Endothelial cell of umbilical vein (primary cell): ENCODE measurements at regions not wholly inside any gene's neighbourhood (a gene's known extent, or its start where the extent isn't known, plus 50 kb on each side); places are given as distances from the start of the nearest gene placed in this dataset.

Experiments used
- BruUV-seq: library from RNA; stranded (reverse); fragments of 400-500 nt; replicated peaks from 2 replicates; lab custom pipeline; 2021; lab: Mats Ljungman, UMichigan
- CTCF ChIA-PET: fragments of 300-600, 350-600 bp; sonication (Branson Sonifier 250); formaldehyde crosslinking; loops from one replicate; lab custom pipeline; 2021; ENCODE audit warnings: antibody characterized with exemption, inconsistent platforms; lab: Charles Lee
- POLR2A ChIA-PET: fragments of 300-600, 350-600 bp; sonication (Branson Sonifier 250); formaldehyde crosslinking; loops from one replicate; lab custom pipeline; 2021; ENCODE audit warnings: antibody characterized with exemption, inconsistent platforms; lab: Charles Lee
- DNase-seq: peaks from one replicate; pipeline ENCODE4 v3.0.0-alpha.2; 2011; ENCODE audit warnings: low read depth, low spot score
- FAIRE-seq: peaks from 2 replicates; lab custom pipeline; 2011; peaks lifted over from hg19 to GRCh38; lab: Jason Lieb, UNC
- H2AFZ ChIP-seq: 2 replicates; pipeline ENCODE4 v1.6.0; 2012; ENCODE audit warnings: low read depth, low read length, control low read depth, inconsistent platforms
- H3K27ac ChIP-seq: 2 replicates; pipeline ENCODE4 v1.5.1; 2011; ENCODE audit warnings: low read depth, mild to moderate bottlenecking, control low read depth, low read length, moderate library complexity; ENCODE audit not compliant: insufficient read depth
- H3K27me3 ChIP-seq, 2 experiments: 2 replicates each; pipeline versions ENCODE4 v1.6.0 to v1.6.1; 2011; ENCODE audit warnings: low read length in 2 of 2, mixed read lengths in 1 of 2; ENCODE audit not compliant: control insufficient read depth in 2 of 2, insufficient read depth in 2 of 2
- H3K36me3 ChIP-seq, 2 experiments: 2 replicates in 1 of 2; 3 replicates in 1 of 2; pipeline ENCODE4 v1.5.1; 2011; ENCODE audit warnings: low read length in 2 of 2, mild to moderate bottlenecking in 1 of 2, moderate library complexity in 1 of 2; ENCODE audit not compliant: control insufficient read depth in 2 of 2, insufficient read depth in 2 of 2; ENCODE audit errors: extremely low read depth in 1 of 2
- H3K4me1 ChIP-seq: 3 replicates; pipeline ENCODE4 v1.5.1; 2011; ENCODE audit warnings: mild to moderate bottlenecking, low read length; ENCODE audit not compliant: control insufficient read depth, insufficient read depth; ENCODE audit errors: extremely low read depth
- H3K4me2 ChIP-seq: 2 replicates; pipeline ENCODE4 v1.6.1; 2011; ENCODE audit warnings: low read length, control low read depth, mixed read lengths; ENCODE audit not compliant: insufficient read depth
- H3K4me3 ChIP-seq, 3 experiments: fragments of 200-600 bp in 1 of 3; sonication (generic), shearing (Covaris generic) in 1 of 3; replicated peaks in 1 of 3; 2 replicates each; pipeline ENCODE4 v1.5.1; 2011 to 2016; ENCODE audit warnings: control low read depth in 3 of 3, low read length in 3 of 3, mild to moderate bottlenecking in 2 of 3, inconsistent platforms in 1 of 3, low read depth in 1 of 3, moderate library complexity in 1 of 3; ENCODE audit not compliant: insufficient read depth in 1 of 3
- H3K79me2 ChIP-seq: 2 replicates; pipeline ENCODE4 v1.6.0; 2012; ENCODE audit warnings: low read length, inconsistent platforms; ENCODE audit not compliant: control insufficient read depth, insufficient read depth
- H3K9ac ChIP-seq: replicated peaks from 2 replicates; pipeline ENCODE3; 2011; ENCODE audit warnings: low read length, control low read depth; ENCODE audit not compliant: insufficient read depth; ENCODE audit errors: extremely low read depth
- H3K9me1 ChIP-seq: replicated peaks from 3 replicates; pipeline ENCODE4 v1.6.0; 2011; ENCODE audit warnings: mild to moderate bottlenecking, low read length; ENCODE audit not compliant: control insufficient read depth, insufficient read depth; ENCODE audit errors: extremely low read depth
- H3K9me3 ChIP-seq: replicated peaks from 2 replicates; pipeline ENCODE4 v1.5.1; 2012; ENCODE audit warnings: low read length, inconsistent platforms; ENCODE audit not compliant: control insufficient read depth, insufficient read depth
- H4K20me1 ChIP-seq: replicated peaks from 2 replicates; pipeline ENCODE3; 2011; ENCODE audit warnings: mild to moderate bottlenecking, low read length; ENCODE audit not compliant: control insufficient read depth, insufficient read depth; ENCODE audit errors: extremely low read depth
- FOS ChIP-seq: IDR thresholded peaks from 2 replicates; pipeline ENCODE4 v1.6.1; 2011; ENCODE audit warnings: mild to moderate bottlenecking, low read length, moderate library complexity, borderline replicate concordance; ENCODE audit not compliant: insufficient read depth
- GATA2 ChIP-seq: IDR thresholded peaks from 2 replicates; pipeline ENCODE4 v1.7.0; 2011; ENCODE audit warnings: low read depth, mild to moderate bottlenecking, moderate library complexity, mixed read lengths, low read length; ENCODE audit not compliant: insufficient read length, insufficient read depth
- JUN ChIP-seq: IDR thresholded peaks from 2 replicates; pipeline ENCODE4 v1.6.1; 2011; ENCODE audit warnings: borderline replicate concordance, low read depth; ENCODE audit not compliant: insufficient read length, insufficient read depth
- MYC ChIP-seq: IDR thresholded peaks from one replicate; pipeline ENCODE4 v1.6.1; 2011; ENCODE audit warnings: mild to moderate bottlenecking, low read depth, low read length
- POLR2A ChIP-seq: IDR thresholded peaks from 2 replicates; pipeline ENCODE4 v1.6.1; 2012; ENCODE audit warnings: low read depth, mild to moderate bottlenecking, control low read depth, low read length
- POLR2AphosphoS5 ChIP-seq: IDR thresholded peaks from 2 replicates; pipeline ENCODE4 v1.6.1; 2012; ENCODE audit warnings: low read depth, mild to moderate bottlenecking, control low read depth, low read length, moderate library complexity; ENCODE audit not compliant: insufficient read depth
- dilution Hi-C: fragments of 300-500 bp; cut with MboI; formaldehyde crosslinking; loops from one replicate; pipeline ENCODE4 v1.15.0; 2019; ENCODE audit warnings: low sequenced_read_pairs; ENCODE audit not compliant: extremely low pct_ligation_motif_present
- intact Hi-C: fragments of 100-400 bp; cut with micrococcal nuclease; formaldehyde crosslinking; loops from one replicate; pipeline ENCODE4 v1.10.0; 2022
- TF ChIP-seq, protein P1 (sequence below), 2 donors: IDR thresholded peaks; 1 replicate in 1 of 2; 2 replicates in 1 of 2; pipeline ENCODE4 v1.5.1; 2011; ENCODE audit warnings: low read length in 2 of 2, mild to moderate bottlenecking in 2 of 2, moderate library complexity in 2 of 2, control low read depth in 1 of 2, inconsistent platforms in 1 of 2, low read depth in 1 of 2; ENCODE audit not compliant: insufficient read depth in 1 of 2; ENCODE audit errors: extremely low read depth in 1 of 2
- TF ChIP-seq, protein P2 (sequence below): IDR thresholded peaks from 2 replicates; pipeline ENCODE4 v1.6.1; 2011; ENCODE audit not compliant: insufficient read depth, insufficient read length

DNA sequence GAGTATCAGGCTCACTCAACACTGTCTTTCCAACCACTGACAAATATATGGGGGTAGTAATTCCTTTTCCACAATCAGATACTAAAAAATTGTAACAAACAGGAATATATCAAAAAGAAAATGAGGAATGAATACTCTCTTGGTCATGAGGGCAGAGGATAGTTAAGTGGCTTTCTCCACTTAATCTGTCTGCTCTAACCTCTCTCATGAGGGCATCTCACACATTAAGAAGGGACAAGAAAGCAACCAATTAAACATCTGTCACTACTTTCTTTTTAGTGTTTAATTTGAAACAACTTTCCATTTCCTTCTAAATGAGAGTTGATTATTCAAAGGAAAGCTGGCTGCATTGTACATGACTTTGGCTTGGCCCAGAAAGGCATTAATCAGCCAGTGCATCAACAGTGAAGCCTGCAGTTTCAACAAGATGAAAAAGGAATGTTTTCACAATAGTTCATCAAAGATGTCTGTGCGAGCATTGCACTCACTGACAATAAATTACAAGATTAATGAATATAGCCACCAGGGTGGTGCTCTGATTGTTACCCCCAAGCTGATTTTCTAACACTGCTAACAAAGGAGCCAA, 142.0 kb downstream of the SEC23A start:
- dilution Hi-C loops (no loop called here), intact Hi-C loops (no loop called here)
- CTCF ChIA-PET: no interaction called here
- no peak for TF ChIP-seq JUN
- TF ChIP-seq FOS: no peak
- TF ChIP-seq, protein P1, sequence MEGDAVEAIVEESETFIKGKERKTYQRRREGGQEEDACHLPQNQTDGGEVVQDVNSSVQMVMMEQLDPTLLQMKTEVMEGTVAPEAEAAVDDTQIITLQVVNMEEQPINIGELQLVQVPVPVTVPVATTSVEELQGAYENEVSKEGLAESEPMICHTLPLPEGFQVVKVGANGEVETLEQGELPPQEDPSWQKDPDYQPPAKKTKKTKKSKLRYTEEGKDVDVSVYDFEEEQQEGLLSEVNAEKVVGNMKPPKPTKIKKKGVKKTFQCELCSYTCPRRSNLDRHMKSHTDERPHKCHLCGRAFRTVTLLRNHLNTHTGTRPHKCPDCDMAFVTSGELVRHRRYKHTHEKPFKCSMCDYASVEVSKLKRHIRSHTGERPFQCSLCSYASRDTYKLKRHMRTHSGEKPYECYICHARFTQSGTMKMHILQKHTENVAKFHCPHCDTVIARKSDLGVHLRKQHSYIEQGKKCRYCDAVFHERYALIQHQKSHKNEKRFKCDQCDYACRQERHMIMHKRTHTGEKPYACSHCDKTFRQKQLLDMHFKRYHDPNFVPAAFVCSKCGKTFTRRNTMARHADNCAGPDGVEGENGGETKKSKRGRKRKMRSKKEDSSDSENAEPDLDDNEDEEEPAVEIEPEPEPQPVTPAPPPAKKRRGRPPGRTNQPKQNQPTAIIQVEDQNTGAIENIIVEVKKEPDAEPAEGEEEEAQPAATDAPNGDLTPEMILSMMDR (IDR thresholded peaks at IDR 0.05; ENCODE audit: extremely low read depth in 1 of 2, insufficient read depth in 1 of 2, low read depth in 1 of 2, low read length in 2 of 2): no peak
- POLR2A ChIA-PET: no interaction called here
- no peaks in the 10 kb centered on the region for H3K9me3 ChIP-seq
- no TSS peak for BruUV-seq
- no peaks in the 10 kb centered on the region for H3K79me2 ChIP-seq
- no peaks in the 10 kb centered on the region for H3K36me3 ChIP-seq
- H2AFZ ChIP-seq: no peak overlapping the region
- H3K27me3 ChIP-seq: no peaks in the 10 kb centered on the region
- H3K27ac ChIP-seq: no peak overlapping the region
- no peaks in the 10 kb centered on the region for H4K20me1 ChIP-seq
- H3K9me1 ChIP-seq: no peaks in the 10 kb centered on the region
- FAIRE-seq (peak; percentile 4), DNase-seq (no peak)
- no peak overlapping the region for H3K9ac ChIP-seq
- no peak overlapping the region for H3K4me3 ChIP-seq
- H3K4me2 ChIP-seq: no peak overlapping the region
- H3K4me1 ChIP-seq: no peaks in the 10 kb centered on the region

DNA sequence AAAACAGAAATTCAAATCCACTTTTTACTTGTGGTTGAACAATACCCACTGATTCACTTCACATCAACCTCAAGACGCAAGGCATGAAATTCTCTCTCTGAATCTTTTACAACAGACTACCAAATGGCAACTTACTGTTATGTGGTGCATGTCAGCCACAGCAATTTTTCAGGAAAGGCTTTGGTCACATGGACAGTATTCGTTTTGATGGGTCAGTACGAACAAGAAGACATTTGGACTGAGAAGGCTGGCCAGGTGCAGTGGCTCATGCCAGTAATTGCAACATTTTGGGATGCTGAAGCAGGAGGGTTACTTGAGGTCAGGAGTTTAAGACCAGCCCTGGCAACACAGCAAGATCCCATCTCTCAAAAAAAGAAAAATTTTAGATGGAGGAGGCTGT, 144.0 kb downstream of the SEC23A start:
- H3K9me1 ChIP-seq: no peaks in the 10 kb centered on the region
- ChIA-PET POLR2A (no interaction called here), CTCF (no interaction called here)
- FAIRE-seq (no peak), DNase-seq (no peak)
- no peaks in the 10 kb centered on the region for H3K79me2 ChIP-seq
- no TSS peak for BruUV-seq
- no peaks in the 10 kb centered on the region for H3K9me3 ChIP-seq
- no peak overlapping the region for H3K4me2 ChIP-seq
- no peak overlapping the region for H2AFZ ChIP-seq
- intact Hi-C loops: no loop called here
- no peaks in the 10 kb centered on the region for H3K4me1 ChIP-seq
- H4K20me1 ChIP-seq: no peaks in the 10 kb centered on the region
- TF ChIP-seq POLR2AphosphoS5 (no peak), GATA2 (no peak), FOS (no peak), JUN (no peak), POLR2A (no peak), MYC (no peak)
- TF ChIP-seq, protein P2, sequence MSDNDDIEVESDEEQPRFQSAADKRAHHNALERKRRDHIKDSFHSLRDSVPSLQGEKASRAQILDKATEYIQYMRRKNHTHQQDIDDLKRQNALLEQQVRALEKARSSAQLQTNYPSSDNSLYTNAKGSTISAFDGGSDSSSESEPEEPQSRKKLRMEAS: no peak
- TF ChIP-seq, protein P1 (IDR thresholded peaks at IDR 0.05; ENCODE audit: extremely low read depth in 1 of 2, insufficient read depth in 1 of 2, low read depth in 1 of 2, low read length in 2 of 2): no peak
- H3K27me3 ChIP-seq: no peaks in the 10 kb centered on the region
- H3K36me3 ChIP-seq: no peaks in the 10 kb centered on the region
- H3K9ac ChIP-seq: no peak overlapping the region
- dilution Hi-C loops: no loop called here
- H3K4me3 ChIP-seq: no peak overlapping the region
- H3K27ac ChIP-seq: no peak overlapping the region
